GM23338 (cell line): ENCODE measurements at regions not wholly inside any gene's neighbourhood (a gene's known extent, or its start where the extent isn't known, plus 50 kb on each side); places are given as distances from the start of the nearest gene placed in this dataset.

Experiments
- ATAC-seq: fragments of 200-7000 bp; cut with Tn5 transposase; 3 replicates; pipeline ENCODE4 v1.9.1; 2020
- DNase-seq: peaks from one replicate; pipeline ENCODE4 v3.0.0-alpha.2; 2015; ENCODE audit warnings: low spot score
- H2AFZ ChIP-seq: fragments of 200-600 bp; sonication (generic); 2 replicates; pipeline ENCODE4 v1.8.0; 2016; ENCODE audit warnings: antibody characterized with exemption, mild to moderate bottlenecking, moderate library complexity
- H3F3A ChIP-seq: fragments of 200-600 bp; sonication (generic); replicated peaks from 2 replicates; pipeline ENCODE4 v1.8.0; 2017; ENCODE audit warnings: antibody characterized with exemption, mixed run types, low read depth
- H3K27ac ChIP-seq: fragments of 200-600 bp; sonication (generic); 2 replicates; pipeline ENCODE4 v1.6.1; 2016; ENCODE audit warnings: low read depth
- H3K27me3 ChIP-seq: fragments of 200-600 bp; sonication (generic); 2 replicates; pipeline ENCODE4 v1.8.0; 2016; ENCODE audit warnings: mild to moderate bottlenecking, mixed run types, moderate library complexity; ENCODE audit not compliant: insufficient read depth
- H3K36me3 ChIP-seq: fragments of 200-600 bp; sonication (generic); 2 replicates; pipeline ENCODE4 v1.8.0; 2016; ENCODE audit warnings: mild to moderate bottlenecking; ENCODE audit not compliant: insufficient read depth
- H3K4me1 ChIP-seq: fragments of 200-600 bp; sonication (generic); 2 replicates; pipeline ENCODE4 v1.8.0; 2016; ENCODE audit warnings: mild to moderate bottlenecking, moderate library complexity; ENCODE audit not compliant: insufficient read depth
- H3K4me2 ChIP-seq: fragments of 200-600 bp; sonication (generic); 2 replicates; pipeline ENCODE4 v1.7.1; 2017; ENCODE audit warnings: mixed run types
- H3K4me3 ChIP-seq: fragments of 200-600 bp; sonication (generic); 2 replicates; pipeline ENCODE4 v1.6.1; 2016; ENCODE audit warnings: mixed run types
- H3K79me2 ChIP-seq: fragments of 200-600 bp; sonication (generic); replicated peaks from 2 replicates; pipeline ENCODE4 v1.8.0; 2017; ENCODE audit warnings: mild to moderate bottlenecking; ENCODE audit not compliant: insufficient read depth
- H3K9me2 ChIP-seq: fragments of 200-600 bp; sonication (generic); 2 replicates; pipeline ENCODE4 v1.8.0; 2017; ENCODE audit not compliant: insufficient read depth
- H4K20me1 ChIP-seq: fragments of 200-600 bp; sonication (generic); replicated peaks from 2 replicates; pipeline ENCODE4 v1.8.0; 2017; ENCODE audit warnings: mild to moderate bottlenecking; ENCODE audit not compliant: insufficient read depth
- H3K27ac Mint-ChIP-seq: 2 replicates; pipeline ENCODE4 v1.8.0; 2020; ENCODE audit warnings: inconsistent platforms, mild to moderate bottlenecking, moderate library complexity, mixed read lengths
- H3K27me3 Mint-ChIP-seq: 3 replicates; pipeline ENCODE4 v1.8.0; 2022; ENCODE audit warnings: low read depth, mild to moderate bottlenecking, moderate library complexity, mixed read lengths, inconsistent platforms; ENCODE audit not compliant: insufficient read depth, poor library complexity
- H3K36me3 Mint-ChIP-seq: 3 replicates; pipeline ENCODE4 v1.8.0; 2021; ENCODE audit warnings: low read depth, mild to moderate bottlenecking, inconsistent platforms, moderate library complexity, mixed read lengths
- H3K4me1 Mint-ChIP-seq: 3 replicates; pipeline ENCODE4 v1.8.0; 2020; ENCODE audit warnings: mild to moderate bottlenecking, inconsistent platforms, mixed read lengths
- H3K4me3 Mint-ChIP-seq: 3 replicates; pipeline ENCODE4 v1.8.0; 2021; ENCODE audit warnings: moderate library complexity, mild to moderate bottlenecking, inconsistent platforms, mixed read lengths
- H3K9me3 Mint-ChIP-seq: 3 replicates; pipeline ENCODE4 v1.8.0; 2020; ENCODE audit warnings: moderate library complexity, mild to moderate bottlenecking, inconsistent platforms, mixed read lengths
- CREB1 ChIP-seq: fragments of 250-450 bp; sonication (Bioruptor Pico); IDR thresholded peaks from 2 replicates; pipeline ENCODE4 v1.5.0; 2020; ENCODE audit warnings: low read depth, mild to moderate bottlenecking, moderate library complexity
- EZH2 ChIP-seq: fragments of 200-600 bp; sonication (generic); IDR thresholded peaks from one replicate; pipeline ENCODE4 v1.8.0; 2017; ENCODE audit warnings: antibody characterized with exemption, mild to moderate bottlenecking, low read depth; ENCODE audit not compliant: unreplicated experiment
- EZH2phosphoT487 ChIP-seq: fragments of 200-600 bp; sonication (generic); IDR thresholded peaks from one replicate; pipeline ENCODE4 v1.8.1; 2018; ENCODE audit warnings: antibody characterized with exemption; ENCODE audit not compliant: unreplicated experiment
- JUNB ChIP-seq: IDR thresholded peaks from one replicate; pipeline ENCODE4 v1.6.1; 2016; ENCODE audit warnings: antibody characterized with exemption; ENCODE audit not compliant: unreplicated experiment
- NANOG ChIP-seq: IDR thresholded peaks from 2 replicates; pipeline ENCODE4 v1.6.1; 2016; ENCODE audit warnings: antibody characterized with exemption, borderline replicate concordance
- POLR2AphosphoS5 ChIP-seq: IDR thresholded peaks from 2 replicates; pipeline ENCODE4 v1.6.1; 2016; ENCODE audit warnings: antibody characterized with exemption, low read depth
- STAT1 ChIP-seq: IDR thresholded peaks from one replicate; pipeline ENCODE4 v1.6.1; 2016; ENCODE audit warnings: antibody characterized with exemption; ENCODE audit not compliant: unreplicated experiment
- ZNF114 ChIP-seq: fragments of 250-450 bp; sonication (Bioruptor Pico); IDR thresholded peaks from 2 replicates; pipeline ENCODE4 v1.5.0; 2020; ENCODE audit warnings: mild to moderate bottlenecking, moderate library complexity
- ZNF331 ChIP-seq: fragments of 250-450 bp; sonication (Bioruptor Pico); IDR thresholded peaks from 2 replicates; pipeline ENCODE4 v1.5.0; 2020; ENCODE audit warnings: low read depth, mild to moderate bottlenecking, moderate library complexity
- TF ChIP-seq, protein P1 (sequence below), 2 experiments: fragments of 200-600 bp in 1 of 2; sonication (generic) in 1 of 2; conservative IDR thresholded peaks; 2 replicates each; pipeline versions ENCODE4 v1.5.1 to v1.6.1; 2016 to 2017; ENCODE audit warnings: antibody characterized with exemption in 2 of 2, low read depth in 2 of 2, mild to moderate bottlenecking in 2 of 2, moderate library complexity in 1 of 2
- TF ChIP-seq, protein P2 (sequence below): fragments of 250-450 bp; sonication (Bioruptor Pico); IDR thresholded peaks from 2 replicates; pipeline ENCODE4 v1.5.0; 2020; ENCODE audit warnings: mild to moderate bottlenecking, moderate library complexity
- TF ChIP-seq, protein P3 (sequence below): IDR thresholded peaks from one replicate; pipeline ENCODE4 v1.6.1; 2018; ENCODE audit warnings: antibody characterized with exemption; ENCODE audit not compliant: unreplicated experiment
- TF ChIP-seq, protein P4 (sequence below): IDR thresholded peaks from 2 replicates; pipeline ENCODE4 v1.6.1; 2016; ENCODE audit warnings: antibody characterized with exemption

DNA sequence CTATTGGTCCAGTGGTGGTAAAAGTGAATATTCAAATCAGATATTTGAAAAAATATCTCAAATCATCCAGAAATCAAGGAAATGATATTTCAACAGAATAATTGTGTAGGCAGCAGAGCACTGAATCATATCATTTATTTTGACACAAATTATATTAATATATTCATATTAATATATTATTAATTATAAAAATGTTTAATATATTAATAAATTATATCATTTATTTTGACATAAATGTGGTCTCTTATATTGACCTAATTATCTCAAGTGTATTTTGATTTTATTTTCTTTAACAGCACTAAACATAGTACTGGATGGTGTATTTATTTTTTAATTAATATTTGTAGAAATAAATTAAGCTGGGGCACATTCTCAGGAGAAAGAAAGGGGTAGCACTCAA lies 257.7 kb upstream of the THBS1 start (continued):
- TF ChIP-seq POLR2AphosphoS5 (no peak), EZH2 (no peak), EZH2phosphoT487 (no peak), CREB1 (CRISPR knock-in tag) (no peak)

DNA sequence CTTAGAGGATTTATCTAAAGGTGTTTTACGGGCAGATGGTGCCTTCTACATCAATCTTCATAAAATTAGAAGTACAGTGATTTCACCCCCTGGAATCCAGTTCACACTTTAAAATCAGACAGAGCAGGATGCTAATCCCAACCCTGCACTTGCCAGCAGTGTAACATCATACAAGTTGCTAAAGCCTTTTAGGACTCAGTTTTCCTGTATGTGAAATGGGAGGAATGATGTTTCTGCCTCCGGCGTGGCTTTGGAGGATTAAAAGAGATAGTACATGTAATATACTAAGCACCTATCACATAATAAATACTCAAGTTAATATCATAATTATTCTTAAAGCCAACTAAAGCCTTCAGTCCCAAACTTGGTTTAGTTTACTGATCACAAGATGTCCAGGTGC lies 257.2 kb upstream of the THBS1 start:
- no peak overlapping the region for H3K4me2 ChIP-seq
- no peak overlapping the region for H3K4me3 Mint-ChIP-seq
- no peaks in the 10 kb centered on the region for H3K36me3 ChIP-seq
- no peaks in the 10 kb centered on the region for H3K9me2 ChIP-seq
- no peak overlapping the region for H2AFZ ChIP-seq
- peaks cover 17% of the 10 kb centered on the region; the same call in 2 of the 3 replicates for H3K9me3 Mint-ChIP-seq
- H3K4me1 ChIP-seq = no peaks in the 10 kb centered on the region
- H3K4me1 Mint-ChIP-seq = no peaks in the 10 kb centered on the region
- no peaks in the 10 kb centered on the region for H3K79me2 ChIP-seq
- no peaks in the 10 kb centered on the region for H3F3A ChIP-seq
- H3K27ac Mint-ChIP-seq = no peak overlapping the region
- no peak for ATAC-seq
- DNase-seq = no peak
- H4K20me1 ChIP-seq = no peaks in the 10 kb centered on the region
- H3K27me3 ChIP-seq = no peaks in the 10 kb centered on the region
- H3K27me3 Mint-ChIP-seq = no peaks in the 10 kb centered on the region
- no peak overlapping the region for H3K27ac ChIP-seq
- TF ChIP-seq EZH2 (no peak), JUNB (no peak), EZH2phosphoT487 (no peak), ZNF114 (no peak), POLR2AphosphoS5 (no peak), ZNF331 (CRISPR knock-in tag) (no peak), NANOG (no peak), STAT1 (no peak), CREB1 (CRISPR knock-in tag) (no peak)
- TF ChIP-seq, protein P1, sequence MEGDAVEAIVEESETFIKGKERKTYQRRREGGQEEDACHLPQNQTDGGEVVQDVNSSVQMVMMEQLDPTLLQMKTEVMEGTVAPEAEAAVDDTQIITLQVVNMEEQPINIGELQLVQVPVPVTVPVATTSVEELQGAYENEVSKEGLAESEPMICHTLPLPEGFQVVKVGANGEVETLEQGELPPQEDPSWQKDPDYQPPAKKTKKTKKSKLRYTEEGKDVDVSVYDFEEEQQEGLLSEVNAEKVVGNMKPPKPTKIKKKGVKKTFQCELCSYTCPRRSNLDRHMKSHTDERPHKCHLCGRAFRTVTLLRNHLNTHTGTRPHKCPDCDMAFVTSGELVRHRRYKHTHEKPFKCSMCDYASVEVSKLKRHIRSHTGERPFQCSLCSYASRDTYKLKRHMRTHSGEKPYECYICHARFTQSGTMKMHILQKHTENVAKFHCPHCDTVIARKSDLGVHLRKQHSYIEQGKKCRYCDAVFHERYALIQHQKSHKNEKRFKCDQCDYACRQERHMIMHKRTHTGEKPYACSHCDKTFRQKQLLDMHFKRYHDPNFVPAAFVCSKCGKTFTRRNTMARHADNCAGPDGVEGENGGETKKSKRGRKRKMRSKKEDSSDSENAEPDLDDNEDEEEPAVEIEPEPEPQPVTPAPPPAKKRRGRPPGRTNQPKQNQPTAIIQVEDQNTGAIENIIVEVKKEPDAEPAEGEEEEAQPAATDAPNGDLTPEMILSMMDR (conservative IDR thresholded peaks at IDR 0.05; ENCODE audit: low read depth in 2 of 2) = no peak
- TF ChIP-seq, protein P2, sequence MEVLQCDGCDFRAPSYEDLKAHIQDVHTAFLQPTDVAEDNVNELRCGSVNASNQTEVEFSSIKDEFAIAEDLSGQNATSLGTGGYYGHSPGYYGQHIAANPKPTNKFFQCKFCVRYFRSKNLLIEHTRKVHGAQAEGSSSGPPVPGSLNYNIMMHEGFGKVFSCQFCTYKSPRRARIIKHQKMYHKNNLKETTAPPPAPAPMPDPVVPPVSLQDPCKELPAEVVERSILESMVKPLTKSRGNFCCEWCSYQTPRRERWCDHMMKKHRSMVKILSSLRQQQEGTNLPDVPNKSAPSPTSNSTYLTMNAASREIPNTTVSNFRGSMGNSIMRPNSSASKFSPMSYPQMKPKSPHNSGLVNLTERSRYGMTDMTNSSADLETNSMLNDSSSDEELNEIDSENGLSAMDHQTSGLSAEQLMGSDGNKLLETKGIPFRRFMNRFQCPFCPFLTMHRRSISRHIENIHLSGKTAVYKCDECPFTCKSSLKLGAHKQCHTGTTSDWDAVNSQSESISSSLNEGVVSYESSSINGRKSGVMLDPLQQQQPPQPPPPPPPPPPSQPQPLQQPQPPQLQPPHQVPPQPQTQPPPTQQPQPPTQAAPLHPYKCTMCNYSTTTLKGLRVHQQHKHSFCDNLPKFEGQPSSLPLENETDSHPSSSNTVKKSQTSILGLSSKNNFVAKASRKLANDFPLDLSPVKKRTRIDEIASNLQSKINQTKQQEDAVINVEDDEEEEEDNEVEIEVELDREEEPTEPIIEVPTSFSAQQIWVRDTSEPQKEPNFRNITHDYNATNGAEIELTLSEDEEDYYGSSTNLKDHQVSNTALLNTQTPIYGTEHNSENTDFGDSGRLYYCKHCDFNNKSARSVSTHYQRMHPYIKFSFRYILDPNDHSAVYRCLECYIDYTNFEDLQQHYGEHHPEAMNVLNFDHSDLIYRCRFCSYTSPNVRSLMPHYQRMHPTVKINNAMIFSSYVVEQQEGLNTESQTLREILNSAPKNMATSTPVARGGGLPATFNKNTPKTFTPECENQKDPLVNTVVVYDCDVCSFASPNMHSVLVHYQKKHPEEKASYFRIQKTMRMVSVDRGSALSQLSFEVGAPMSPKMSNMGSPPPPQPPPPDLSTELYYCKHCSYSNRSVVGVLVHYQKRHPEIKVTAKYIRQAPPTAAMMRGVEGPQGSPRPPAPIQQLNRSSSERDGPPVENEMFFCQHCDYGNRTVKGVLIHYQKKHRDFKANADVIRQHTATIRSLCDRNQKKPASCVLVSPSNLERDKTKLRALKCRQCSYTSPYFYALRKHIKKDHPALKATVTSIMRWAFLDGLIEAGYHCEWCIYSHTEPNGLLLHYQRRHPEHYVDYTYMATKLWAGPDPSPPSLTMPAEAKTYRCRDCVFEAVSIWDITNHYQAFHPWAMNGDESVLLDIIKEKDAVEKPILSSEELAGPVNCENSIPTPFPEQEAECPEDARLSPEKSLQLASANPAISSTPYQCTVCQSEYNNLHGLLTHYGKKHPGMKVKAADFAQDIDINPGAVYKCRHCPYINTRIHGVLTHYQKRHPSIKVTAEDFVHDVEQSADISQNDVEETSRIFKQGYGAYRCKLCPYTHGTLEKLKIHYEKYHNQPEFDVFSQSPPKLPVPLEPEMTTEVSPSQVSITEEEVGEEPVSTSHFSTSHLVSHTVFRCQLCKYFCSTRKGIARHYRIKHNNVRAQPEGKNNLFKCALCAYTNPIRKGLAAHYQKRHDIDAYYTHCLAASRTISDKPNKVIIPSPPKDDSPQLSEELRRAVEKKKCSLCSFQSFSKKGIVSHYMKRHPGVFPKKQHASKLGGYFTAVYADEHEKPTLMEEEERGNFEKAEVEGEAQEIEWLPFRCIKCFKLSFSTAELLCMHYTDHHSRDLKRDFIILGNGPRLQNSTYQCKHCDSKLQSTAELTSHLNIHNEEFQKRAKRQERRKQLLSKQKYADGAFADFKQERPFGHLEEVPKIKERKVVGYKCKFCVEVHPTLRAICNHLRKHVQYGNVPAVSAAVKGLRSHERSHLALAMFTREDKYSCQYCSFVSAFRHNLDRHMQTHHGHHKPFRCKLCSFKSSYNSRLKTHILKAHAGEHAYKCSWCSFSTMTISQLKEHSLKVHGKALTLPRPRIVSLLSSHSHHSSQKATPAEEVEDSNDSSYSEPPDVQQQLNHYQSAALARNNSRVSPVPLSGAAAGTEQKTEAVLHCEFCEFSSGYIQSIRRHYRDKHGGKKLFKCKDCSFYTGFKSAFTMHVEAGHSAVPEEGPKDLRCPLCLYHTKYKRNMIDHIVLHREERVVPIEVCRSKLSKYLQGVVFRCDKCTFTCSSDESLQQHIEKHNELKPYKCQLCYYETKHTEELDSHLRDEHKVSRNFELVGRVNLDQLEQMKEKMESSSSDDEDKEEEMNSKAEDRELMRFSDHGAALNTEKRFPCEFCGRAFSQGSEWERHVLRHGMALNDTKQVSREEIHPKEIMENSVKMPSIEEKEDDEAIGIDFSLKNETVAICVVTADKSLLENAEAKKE (CRISPR knock-in tag) = no peak
- TF ChIP-seq, protein P3, sequence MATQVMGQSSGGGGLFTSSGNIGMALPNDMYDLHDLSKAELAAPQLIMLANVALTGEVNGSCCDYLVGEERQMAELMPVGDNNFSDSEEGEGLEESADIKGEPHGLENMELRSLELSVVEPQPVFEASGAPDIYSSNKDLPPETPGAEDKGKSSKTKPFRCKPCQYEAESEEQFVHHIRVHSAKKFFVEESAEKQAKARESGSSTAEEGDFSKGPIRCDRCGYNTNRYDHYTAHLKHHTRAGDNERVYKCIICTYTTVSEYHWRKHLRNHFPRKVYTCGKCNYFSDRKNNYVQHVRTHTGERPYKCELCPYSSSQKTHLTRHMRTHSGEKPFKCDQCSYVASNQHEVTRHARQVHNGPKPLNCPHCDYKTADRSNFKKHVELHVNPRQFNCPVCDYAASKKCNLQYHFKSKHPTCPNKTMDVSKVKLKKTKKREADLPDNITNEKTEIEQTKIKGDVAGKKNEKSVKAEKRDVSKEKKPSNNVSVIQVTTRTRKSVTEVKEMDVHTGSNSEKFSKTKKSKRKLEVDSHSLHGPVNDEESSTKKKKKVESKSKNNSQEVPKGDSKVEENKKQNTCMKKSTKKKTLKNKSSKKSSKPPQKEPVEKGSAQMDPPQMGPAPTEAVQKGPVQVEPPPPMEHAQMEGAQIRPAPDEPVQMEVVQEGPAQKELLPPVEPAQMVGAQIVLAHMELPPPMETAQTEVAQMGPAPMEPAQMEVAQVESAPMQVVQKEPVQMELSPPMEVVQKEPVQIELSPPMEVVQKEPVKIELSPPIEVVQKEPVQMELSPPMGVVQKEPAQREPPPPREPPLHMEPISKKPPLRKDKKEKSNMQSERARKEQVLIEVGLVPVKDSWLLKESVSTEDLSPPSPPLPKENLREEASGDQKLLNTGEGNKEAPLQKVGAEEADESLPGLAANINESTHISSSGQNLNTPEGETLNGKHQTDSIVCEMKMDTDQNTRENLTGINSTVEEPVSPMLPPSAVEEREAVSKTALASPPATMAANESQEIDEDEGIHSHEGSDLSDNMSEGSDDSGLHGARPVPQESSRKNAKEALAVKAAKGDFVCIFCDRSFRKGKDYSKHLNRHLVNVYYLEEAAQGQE = no peak
- TF ChIP-seq, protein P4, sequence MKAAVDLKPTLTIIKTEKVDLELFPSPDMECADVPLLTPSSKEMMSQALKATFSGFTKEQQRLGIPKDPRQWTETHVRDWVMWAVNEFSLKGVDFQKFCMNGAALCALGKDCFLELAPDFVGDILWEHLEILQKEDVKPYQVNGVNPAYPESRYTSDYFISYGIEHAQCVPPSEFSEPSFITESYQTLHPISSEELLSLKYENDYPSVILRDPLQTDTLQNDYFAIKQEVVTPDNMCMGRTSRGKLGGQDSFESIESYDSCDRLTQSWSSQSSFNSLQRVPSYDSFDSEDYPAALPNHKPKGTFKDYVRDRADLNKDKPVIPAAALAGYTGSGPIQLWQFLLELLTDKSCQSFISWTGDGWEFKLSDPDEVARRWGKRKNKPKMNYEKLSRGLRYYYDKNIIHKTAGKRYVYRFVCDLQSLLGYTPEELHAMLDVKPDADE = no peak
- no peak overlapping the region for H3K4me3 ChIP-seq
- peaks cover 11% of the 10 kb centered on the region; the same call in 2 of the 3 replicates for H3K36me3 Mint-ChIP-seq
